B cell (primary cell): ENCODE measurements at regions not wholly inside any gene's neighbourhood (a gene's known extent, or its start where the extent isn't known, plus 50 kb on each side); places are given as distances from the start of the nearest gene placed in this dataset.

Experiments
- ATAC-seq: fragments of 200-7000 bp; cut with Tn5 transposase; one replicate; pipeline ENCODE4 v1.10.0; 2021; ENCODE audit warnings: low read depth, mild to moderate bottlenecking, moderate number of reproducible peaks, moderate library complexity
- CTCF ChIA-PET: fragments of 350-600 bp; sonication (Branson Sonifier 250); formaldehyde crosslinking; loops from one replicate; lab custom pipeline; 2021; ENCODE audit warnings: antibody characterized with exemption, inconsistent platforms; lab: Charles Lee
- POLR2A ChIA-PET: fragments of 350-600 bp; sonication (Branson Sonifier 250); formaldehyde crosslinking; loops from one replicate; lab custom pipeline; 2021; ENCODE audit warnings: antibody characterized with exemption; lab: Charles Lee
- DNase-seq: peaks from one replicate; pipeline ENCODE4 v3.0.0; 2013
- H2AFZ ChIP-seq: 2 replicates; pipeline ENCODE4 v1.6.1; 2012; ENCODE audit warnings: mild to moderate bottlenecking, low read depth, low read length; ENCODE audit not compliant: insufficient read depth, poor library complexity, severe bottlenecking
- H3K27ac ChIP-seq, 2 donors: 1 replicate in 1 of 2; 2 replicates in 1 of 2; pipeline ENCODE4 v1.5.1; 2012 to 2013; ENCODE audit warnings: low read length in 2 of 2, mild to moderate bottlenecking in 2 of 2, moderate library complexity in 1 of 2
- H3K27me3 ChIP-seq, 4 experiments: fragments of 200-600 bp in 1 of 4; sonication (generic) in 1 of 4; replicated peaks in 1 of 4; 1 replicate in 2 of 4; 2 replicates in 2 of 4; pipeline versions ENCODE4 v1.6.1 to v1.7.0; 2013 to 2016; ENCODE audit warnings: low read length in 3 of 4, mild to moderate bottlenecking in 2 of 4, mixed read lengths in 1 of 4, moderate library complexity in 1 of 4; ENCODE audit not compliant: insufficient read depth in 4 of 4, control insufficient read depth in 3 of 4; ENCODE audit errors: control extremely low read depth in 1 of 4
- H3K36me3 ChIP-seq, 2 experiments: replicated peaks in 1 of 2; 1 replicate in 1 of 2; 2 replicates in 1 of 2; pipeline versions ENCODE4 v1.6.1 to v1.7.1; 2013; ENCODE audit warnings: low read length in 1 of 2; ENCODE audit not compliant: insufficient read depth in 2 of 2, control insufficient read depth in 1 of 2; ENCODE audit errors: control extremely low read depth in 1 of 2, extremely low read depth in 1 of 2
- H3K4me1 ChIP-seq, 2 donors: fragments of 200-600 bp in 1 of 2; sonication (generic) in 1 of 2; 1 replicate in 1 of 2; 2 replicates in 1 of 2; pipeline versions ENCODE4 v1.5.1 to v1.6.1; 2013 to 2017; ENCODE audit warnings: low read length in 2 of 2; ENCODE audit not compliant: control insufficient read depth in 2 of 2, insufficient read depth in 2 of 2
- H3K4me2 ChIP-seq: replicated peaks from 2 replicates; pipeline ENCODE3; 2012; ENCODE audit warnings: mild to moderate bottlenecking, low read depth, low read length; ENCODE audit not compliant: poor library complexity, severe bottlenecking
- H3K4me3 ChIP-seq, 5 experiments: fragments of 200-600 bp in 1 of 5; sonication (generic) in 1 of 5; 1 replicate in 3 of 5; 2 replicates in 2 of 5; pipeline versions ENCODE4 v1.5.1 to v1.7.0; 2011 to 2016; ENCODE audit warnings: low read length in 4 of 5, mild to moderate bottlenecking in 4 of 5, low read depth in 2 of 5, control low read depth in 1 of 5, moderate library complexity in 1 of 5; ENCODE audit not compliant: insufficient read depth in 1 of 5; ENCODE audit errors: control extremely low read depth in 1 of 5, extremely low read depth in 1 of 5
- H3K79me2 ChIP-seq: fragments of 200-600 bp; sonication (generic); one replicate; pipeline ENCODE4 v1.6.0; 2016; ENCODE audit warnings: low read length; ENCODE audit not compliant: control insufficient read depth, insufficient read depth
- H3K9ac ChIP-seq: fragments of 200-600 bp; sonication (generic); 2 replicates; pipeline ENCODE4 v1.6.1; 2017; ENCODE audit warnings: mild to moderate bottlenecking, low read length, moderate library complexity
- H3K9me3 ChIP-seq, 3 donors: one replicate each; pipeline versions ENCODE4 v1.6.1 to v1.7.1; 2013; ENCODE audit warnings: low read length in 2 of 3; ENCODE audit not compliant: control insufficient read depth in 2 of 3, insufficient read depth in 1 of 3; ENCODE audit errors: control extremely low read depth in 1 of 3
- H4K20me1 ChIP-seq: 2 replicates; pipeline ENCODE4 v1.6.0; 2012; ENCODE audit warnings: mild to moderate bottlenecking, low read length; ENCODE audit not compliant: insufficient read depth, control insufficient read depth, poor library complexity, severe bottlenecking
- H3K27ac Mint-ChIP-seq: one replicate; pipeline ENCODE4 v1.8.0; 2021; ENCODE audit warnings: mixed read lengths
- H3K27me3 Mint-ChIP-seq: one replicate; pipeline ENCODE4 v1.8.0; 2021; ENCODE audit warnings: mixed read lengths
- H3K4me1 Mint-ChIP-seq: one replicate; pipeline ENCODE4 v1.8.0; 2021; ENCODE audit warnings: mixed read lengths
- H3K4me3 Mint-ChIP-seq: one replicate; pipeline ENCODE4 v1.8.0; 2021; ENCODE audit warnings: mixed read lengths
- H3K9me3 Mint-ChIP-seq: one replicate; pipeline ENCODE4 v1.8.0; 2022; ENCODE audit warnings: mixed read lengths; ENCODE audit not compliant: insufficient read depth
- EZH2 ChIP-seq: IDR thresholded peaks from 2 replicates; pipeline ENCODE4 v1.6.1; 2012; ENCODE audit warnings: borderline replicate concordance, low read depth, mild to moderate bottlenecking, moderate library complexity, low read length; ENCODE audit not compliant: insufficient read depth, poor library complexity, severe bottlenecking
- WGBS: methylation state at CpG from one replicate; pipeline ENCODE4 v1.1.5; 2013; ENCODE audit warnings: missing lambda C conversion rate; ENCODE audit not compliant: insufficient coverage; 5-methylcytosine and 5-hydroxymethylcytosine counted together
- intact Hi-C: fragments of 100-400 bp; cut with micrococcal nuclease; formaldehyde crosslinking; loops from one replicate; pipeline ENCODE4 v1.10.0; 2022
- TF ChIP-seq, protein P1 (sequence below): fragments of 200-600 bp; IDR thresholded peaks from one replicate; pipeline ENCODE4 v1.8.0; 2022; ENCODE audit warnings: antibody characterized with exemption, mild to moderate bottlenecking

GRCh38 chr2:206851521-206851920, 86.1 kb downstream of the FASTKD2 start:
- peaks cover 1% of the 10 kb centered on the region for H3K27me3 Mint-ChIP-seq
- H3K36me3 ChIP-seq, result no peaks in the 10 kb centered on the region
- no peak overlapping the region for H3K4me2 ChIP-seq
- no peak overlapping the region for H3K4me3 ChIP-seq
- no CpG with 5 or more reads among the region's 1 CpG for WGBS
- no peak overlapping the region for H3K9ac ChIP-seq
- no peak for DNase-seq
- no peaks in the 10 kb centered on the region for H4K20me1 ChIP-seq
- H3K4me3 Mint-ChIP-seq, result no peak overlapping the region
- H3K27me3 ChIP-seq, result no peaks in the 10 kb centered on the region
- CTCF ChIA-PET, result interaction anchor here (1.2 kb wide), 1 partner anchor 10 kb away, joined by 4 read pairs; no protein-coding TSS in a partner anchor
- no peaks in the 10 kb centered on the region for H3K9me3 ChIP-seq
- no peak for ATAC-seq
- POLR2A ChIA-PET, result no interaction called here
- no peak overlapping the region for H3K27ac ChIP-seq
- no peak overlapping the region for H2AFZ ChIP-seq
- no peaks in the 10 kb centered on the region for H3K9me3 Mint-ChIP-seq
- intact Hi-C loops, result no loop called here
- no peaks in the 10 kb centered on the region for H3K4me1 ChIP-seq
- no peaks in the 10 kb centered on the region for H3K4me1 Mint-ChIP-seq
- TF ChIP-seq, protein P1, sequence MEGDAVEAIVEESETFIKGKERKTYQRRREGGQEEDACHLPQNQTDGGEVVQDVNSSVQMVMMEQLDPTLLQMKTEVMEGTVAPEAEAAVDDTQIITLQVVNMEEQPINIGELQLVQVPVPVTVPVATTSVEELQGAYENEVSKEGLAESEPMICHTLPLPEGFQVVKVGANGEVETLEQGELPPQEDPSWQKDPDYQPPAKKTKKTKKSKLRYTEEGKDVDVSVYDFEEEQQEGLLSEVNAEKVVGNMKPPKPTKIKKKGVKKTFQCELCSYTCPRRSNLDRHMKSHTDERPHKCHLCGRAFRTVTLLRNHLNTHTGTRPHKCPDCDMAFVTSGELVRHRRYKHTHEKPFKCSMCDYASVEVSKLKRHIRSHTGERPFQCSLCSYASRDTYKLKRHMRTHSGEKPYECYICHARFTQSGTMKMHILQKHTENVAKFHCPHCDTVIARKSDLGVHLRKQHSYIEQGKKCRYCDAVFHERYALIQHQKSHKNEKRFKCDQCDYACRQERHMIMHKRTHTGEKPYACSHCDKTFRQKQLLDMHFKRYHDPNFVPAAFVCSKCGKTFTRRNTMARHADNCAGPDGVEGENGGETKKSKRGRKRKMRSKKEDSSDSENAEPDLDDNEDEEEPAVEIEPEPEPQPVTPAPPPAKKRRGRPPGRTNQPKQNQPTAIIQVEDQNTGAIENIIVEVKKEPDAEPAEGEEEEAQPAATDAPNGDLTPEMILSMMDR, result no peak
- no peak for TF ChIP-seq EZH2
- no peak overlapping the region for H3K27ac Mint-ChIP-seq
- H3K79me2 ChIP-seq, result no peaks in the 10 kb centered on the region

DNA sequence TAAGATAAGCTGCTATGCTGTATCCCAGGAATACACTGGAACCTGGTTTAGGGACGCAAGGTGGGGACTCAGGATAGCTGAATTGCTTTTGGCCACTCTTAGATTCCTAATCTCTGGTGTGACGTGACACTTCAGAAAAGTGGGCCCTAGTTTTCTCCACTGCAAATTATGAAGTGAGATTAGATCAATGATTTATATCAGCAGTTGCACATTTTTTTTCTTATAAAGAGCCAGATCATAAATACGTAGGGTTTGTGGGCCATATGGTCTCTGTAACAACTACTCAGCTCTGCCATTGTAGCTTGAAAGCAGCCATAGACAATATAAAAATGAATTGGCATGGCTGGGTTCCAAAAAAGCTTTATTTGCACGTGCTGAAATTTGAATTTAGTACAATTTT, 85.4 kb upstream of the CPO start:
- Histone ChIP-seq H4K20me1 (no peaks in the 10 kb centered on the region), H3K4me1 (no peaks in the 10 kb centered on the region), H3K36me3 (no peaks in the 10 kb centered on the region), H3K4me3 (no peak overlapping the region), H3K4me2 (no peak overlapping the region), H2AFZ (no peak overlapping the region), H3K9me3 (no peaks in the 10 kb centered on the region), H3K27ac (no peak overlapping the region), H3K27me3 (no peaks in the 10 kb centered on the region), H3K79me2 (no peaks in the 10 kb centered on the region), H3K9ac (no peak overlapping the region)
- H3K4me3 Mint-ChIP-seq, result no peak overlapping the region
- H3K9me3 Mint-ChIP-seq, result no peaks in the 10 kb centered on the region
- WGBS, result 100% methylated on average over 2 of the region's 4 CpGs
- peaks cover 3% of the 10 kb centered on the region for H3K27me3 Mint-ChIP-seq
- H3K4me1 Mint-ChIP-seq, result no peaks in the 10 kb centered on the region
- ATAC-seq, result no peak
- no peak overlapping the region for H3K27ac Mint-ChIP-seq
- CTCF ChIA-PET, result no interaction called here
- TF ChIP-seq, protein P1, result no peak
- TF ChIP-seq EZH2, result no peak
- intact Hi-C loops, result no loop called here
- no peak for DNase-seq
- POLR2A ChIA-PET, result no interaction called here
